ENCODE measurements at regions not wholly inside any gene's neighbourhood (a gene's known extent, or its start where the extent isn't known, plus 50 kb on each side); places are given as distances from the start of the nearest gene placed in this dataset.

GRCh38 chr7:119694506-119694905, 578.5 kb upstream of the KCND2 start:
- H3K27ac ChIP-seq: no peak overlapping the region
- TF ChIP-seq CTCF (IDR thresholded peaks at IDR 0.05) (no peak), ZFX (IDR thresholded peaks at IDR 0.05; ENCODE audit: borderline replicate concordance) (no peak)

GRCh38 chr7:119696336-119696735, 576.6 kb upstream of the KCND2 start:
- no peak overlapping the region for H3K27ac ChIP-seq
- TF ChIP-seq CTCF (IDR thresholded peaks at IDR 0.05) (no peak), ZFX (IDR thresholded peaks at IDR 0.05; ENCODE audit: borderline replicate concordance) (no peak)

- no peak for TF ChIP-seq CTCF (IDR thresholded peaks at IDR 0.05)
These were observed 569.1 kb upstream of the KCND2 start for GRCh38 chr7:119703895-119704294.

GRCh38 chr7:119706608-119707007, 566.4 kb upstream of the KCND2 start:
- no peak overlapping the region for H3K27ac ChIP-seq
- TF ChIP-seq CTCF (IDR thresholded peaks at IDR 0.05) (no peak), ZFX (IDR thresholded peaks at IDR 0.05; ENCODE audit: borderline replicate concordance) (no peak)

More at GRCh38 chr7:119703895-119704294, 569.1 kb upstream of the KCND2 start:
- H3K27ac ChIP-seq: no peak overlapping the region

GRCh38 chr7:119708891-119709290, 564.1 kb upstream of the KCND2 start:
- no peak for TF ChIP-seq CTCF (IDR thresholded peaks at IDR 0.05)
- no peak for TF ChIP-seq ZFX (IDR thresholded peaks at IDR 0.05; ENCODE audit: borderline replicate concordance)
- no peak overlapping the region for H3K27ac ChIP-seq

GRCh38 chr7:119711104-119711503, 561.9 kb upstream of the KCND2 start:
- H3K27ac ChIP-seq: no peak overlapping the region
- TF ChIP-seq CTCF (IDR thresholded peaks at IDR 0.05) (no peak), ZFX (IDR thresholded peaks at IDR 0.05; ENCODE audit: borderline replicate concordance) (no peak)

GRCh38 chr7:119712886-119713462, 560.0 kb upstream of the KCND2 start:
- no peak overlapping the region for H3K27ac ChIP-seq
- TF ChIP-seq ZFX (IDR thresholded peaks at IDR 0.05; ENCODE audit: borderline replicate concordance): no peak
- no peak for TF ChIP-seq CTCF (IDR thresholded peaks at IDR 0.05)

Measured in 22Rv1 (cell line).